Osteoblast (primary cell): ENCODE measurements at regions not wholly inside any gene's neighbourhood (a gene's known extent, or its start where the extent isn't known, plus 50 kb on each side); places are given as distances from the start of the nearest gene placed in this dataset.

Experiments
- DNase-seq: peaks from one replicate; pipeline ENCODE4 v3.0.0; 2011; ENCODE audit warnings: low spot score, mixed read lengths; ENCODE audit not compliant: insufficient read length; ENCODE audit errors: missing footprints
- H2AFZ ChIP-seq: 2 replicates; pipeline ENCODE4 v1.6.0; 2011; ENCODE audit warnings: mild to moderate bottlenecking, low read length
- H3K27ac ChIP-seq: 2 replicates; pipeline ENCODE4 v1.5.1; 2011; ENCODE audit warnings: mild to moderate bottlenecking, low read depth, low read length, moderate library complexity
- H3K27me3 ChIP-seq: 2 replicates; pipeline ENCODE4 v1.6.0; 2012; ENCODE audit warnings: mild to moderate bottlenecking, control low read depth, inconsistent platforms, low read length, moderate library complexity; ENCODE audit not compliant: insufficient read depth
- H3K36me3 ChIP-seq: 2 replicates; pipeline ENCODE4 v1.5.1; 2011; ENCODE audit warnings: mild to moderate bottlenecking, low read length, control low read depth, moderate library complexity; ENCODE audit not compliant: insufficient read depth
- H3K4me1 ChIP-seq: 2 replicates; pipeline ENCODE4 v1.5.1; 2011; ENCODE audit warnings: mild to moderate bottlenecking, low read length, control low read depth, moderate library complexity; ENCODE audit not compliant: insufficient read depth
- H3K4me2 ChIP-seq: 2 replicates; pipeline ENCODE4 v1.6.0; 2011; ENCODE audit warnings: mild to moderate bottlenecking, low read length; ENCODE audit not compliant: insufficient read depth
- H3K4me3 ChIP-seq: fragments of 200-600 bp; sonication (generic); 3 replicates; pipeline ENCODE4 v1.5.1; 2012; ENCODE audit warnings: mild to moderate bottlenecking, low read length, inconsistent platforms; ENCODE audit not compliant: insufficient read depth
- H3K79me2 ChIP-seq: 2 replicates; pipeline ENCODE4 v1.6.0; 2012; ENCODE audit warnings: mild to moderate bottlenecking, low read length, control low read depth, inconsistent platforms; ENCODE audit not compliant: insufficient read depth
- H3K9me3 ChIP-seq: 2 replicates; pipeline ENCODE4 v1.5.1; 2011; ENCODE audit warnings: low read depth, low read length, control low read depth
- H4K20me1 ChIP-seq: 2 replicates; pipeline ENCODE4 v1.6.0; 2012; ENCODE audit warnings: mild to moderate bottlenecking, low read length, control low read depth; ENCODE audit not compliant: insufficient read depth
- TF ChIP-seq, protein P1 (sequence below): IDR thresholded peaks from 2 replicates; pipeline ENCODE4 v1.5.1; 2011; ENCODE audit warnings: mild to moderate bottlenecking, low read depth, low read length, moderate library complexity; ENCODE audit errors: extremely low read depth

DNA sequence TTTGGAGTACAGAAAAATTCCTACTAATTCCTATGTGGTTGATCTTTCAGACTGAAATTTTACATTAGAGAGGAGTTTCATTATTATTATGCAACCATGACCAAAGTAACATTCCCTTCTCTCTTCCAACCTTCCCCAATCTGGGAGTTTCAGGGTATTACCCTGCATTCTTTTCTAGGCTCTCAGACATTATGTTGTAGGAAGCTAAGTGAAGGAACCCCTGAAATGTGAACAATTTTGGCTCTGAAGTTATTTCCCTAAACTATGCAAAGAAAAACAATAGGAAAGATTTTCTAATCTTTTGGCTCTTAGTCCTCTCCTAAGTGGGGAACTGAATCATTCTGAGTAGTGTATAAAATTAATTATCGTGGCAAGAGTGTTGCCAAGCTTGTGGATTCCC, 63.3 kb upstream of the ZFAND5 start:
- H3K4me2 ChIP-seq: peak overlapping the region; percentile 29
- no peaks in the 10 kb centered on the region for H4K20me1 ChIP-seq
- peak; percentile 55 for DNase-seq
- H3K79me2 ChIP-seq: no peaks in the 10 kb centered on the region
- no peaks in the 10 kb centered on the region for H3K9me3 ChIP-seq
- no peak overlapping the region for H3K4me3 ChIP-seq
- no peak overlapping the region for H2AFZ ChIP-seq
- no peaks in the 10 kb centered on the region for H3K27me3 ChIP-seq
- H3K36me3 ChIP-seq: no peaks in the 10 kb centered on the region
- peak overlapping the region; percentile 76 for H3K27ac ChIP-seq
- TF ChIP-seq, protein P1, sequence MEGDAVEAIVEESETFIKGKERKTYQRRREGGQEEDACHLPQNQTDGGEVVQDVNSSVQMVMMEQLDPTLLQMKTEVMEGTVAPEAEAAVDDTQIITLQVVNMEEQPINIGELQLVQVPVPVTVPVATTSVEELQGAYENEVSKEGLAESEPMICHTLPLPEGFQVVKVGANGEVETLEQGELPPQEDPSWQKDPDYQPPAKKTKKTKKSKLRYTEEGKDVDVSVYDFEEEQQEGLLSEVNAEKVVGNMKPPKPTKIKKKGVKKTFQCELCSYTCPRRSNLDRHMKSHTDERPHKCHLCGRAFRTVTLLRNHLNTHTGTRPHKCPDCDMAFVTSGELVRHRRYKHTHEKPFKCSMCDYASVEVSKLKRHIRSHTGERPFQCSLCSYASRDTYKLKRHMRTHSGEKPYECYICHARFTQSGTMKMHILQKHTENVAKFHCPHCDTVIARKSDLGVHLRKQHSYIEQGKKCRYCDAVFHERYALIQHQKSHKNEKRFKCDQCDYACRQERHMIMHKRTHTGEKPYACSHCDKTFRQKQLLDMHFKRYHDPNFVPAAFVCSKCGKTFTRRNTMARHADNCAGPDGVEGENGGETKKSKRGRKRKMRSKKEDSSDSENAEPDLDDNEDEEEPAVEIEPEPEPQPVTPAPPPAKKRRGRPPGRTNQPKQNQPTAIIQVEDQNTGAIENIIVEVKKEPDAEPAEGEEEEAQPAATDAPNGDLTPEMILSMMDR: no peak
- H3K4me1 ChIP-seq: peaks cover 20% of the 10 kb centered on the region

DNA sequence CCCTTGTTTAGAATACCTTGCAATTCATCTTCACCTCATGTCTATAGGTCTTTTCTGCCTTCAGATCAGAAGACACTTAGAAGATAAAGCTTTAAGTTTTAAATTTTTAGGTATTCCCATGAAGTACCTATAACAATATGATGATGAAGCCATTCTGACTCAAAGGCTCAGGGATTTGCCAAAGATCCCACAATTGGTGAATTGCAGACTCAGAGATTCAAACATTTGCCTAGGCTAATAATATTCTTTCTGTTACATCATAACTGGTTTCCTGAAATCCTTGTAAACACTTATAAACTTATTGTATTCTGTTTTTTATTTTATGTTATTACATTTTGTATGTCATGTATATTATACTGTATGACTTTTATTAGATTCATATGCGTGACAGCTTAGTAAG, 62.8 kb upstream of the ZFAND5 start:
- Histone ChIP-seq H3K27me3 (no peaks in the 10 kb centered on the region), H3K4me2 (peak overlapping the region; percentile 29), H3K27ac (peak overlapping the region; percentile 76), H3K9me3 (no peaks in the 10 kb centered on the region), H3K79me2 (no peaks in the 10 kb centered on the region), H3K36me3 (no peaks in the 10 kb centered on the region), H3K4me1 (peaks cover 20% of the 10 kb centered on the region), H4K20me1 (no peaks in the 10 kb centered on the region), H2AFZ (no peak overlapping the region), H3K4me3 (no peak overlapping the region)
- TF ChIP-seq, protein P1: no peak
- DNase-seq: peak; percentile 30

GRCh38 chr9:72424131-72424530, 59.1 kb upstream of the ZFAND5 start:
- H4K20me1 ChIP-seq: no peaks in the 10 kb centered on the region
- H3K9me3 ChIP-seq: no peaks in the 10 kb centered on the region
- no peak overlapping the region for H3K27ac ChIP-seq
- DNase-seq: no peak
- no peaks in the 10 kb centered on the region for H3K36me3 ChIP-seq
- H2AFZ ChIP-seq: no peak overlapping the region
- H3K4me3 ChIP-seq: no peak overlapping the region
- TF ChIP-seq, protein P1: no peak
- no peak overlapping the region for H3K4me2 ChIP-seq
- H3K4me1 ChIP-seq: peaks cover 16% of the 10 kb centered on the region
- no peaks in the 10 kb centered on the region for H3K79me2 ChIP-seq
- H3K27me3 ChIP-seq: no peaks in the 10 kb centered on the region

DNA sequence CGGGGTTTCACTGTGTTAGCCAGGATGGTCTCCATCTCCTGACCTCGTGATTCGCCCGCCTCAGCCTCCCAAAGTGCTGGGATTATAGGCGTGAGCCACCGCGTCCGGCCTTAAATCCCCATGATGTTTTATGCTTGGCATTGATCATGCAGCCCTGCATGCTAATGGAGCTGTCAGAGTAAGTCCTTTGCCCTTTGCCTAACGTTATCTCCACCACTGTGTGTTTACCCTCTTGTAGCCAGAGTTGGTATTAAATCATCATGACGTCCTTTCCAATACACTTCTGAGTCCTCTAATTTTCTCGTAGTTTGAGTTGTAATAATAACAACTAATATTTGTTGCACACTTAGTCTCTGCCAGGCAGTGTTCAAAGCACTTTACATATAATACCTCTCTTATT, 57.2 kb upstream of the ZFAND5 start:
- Histone ChIP-seq H2AFZ (no peak overlapping the region), H3K9me3 (no peaks in the 10 kb centered on the region), H4K20me1 (no peaks in the 10 kb centered on the region), H3K27me3 (no peaks in the 10 kb centered on the region), H3K4me2 (no peak overlapping the region), H3K4me1 (no peaks in the 10 kb centered on the region), H3K36me3 (no peaks in the 10 kb centered on the region), H3K79me2 (no peaks in the 10 kb centered on the region), H3K4me3 (no peak overlapping the region), H3K27ac (no peak overlapping the region)
- DNase-seq: no peak
- TF ChIP-seq, protein P1: no peak
